Stimulated activated CD4-positive, alpha-beta T cell treated with anti-CD3 and anti-CD28 coated beads, Interleukin-15, amount 100 ng/mL, for 24 hours (primary cell): ENCODE measurements at regions not wholly inside any gene's neighbourhood (a gene's known extent, or its start where the extent isn't known, plus 50 kb on each side); places are given as distances from the start of the nearest gene placed in this dataset.
"Not testable (repeated sequence)": the region's sequence is repeated elsewhere in the genome, so short reads cannot be mapped to it uniquely, and the experiment has no call there.

Experiments used
- DNase-seq: peaks from one replicate; pipeline ENCODE4 v3.0.0-alpha.2; 2020

GRCh38 chr10:44168478-44168877 lies 216.4 kb downstream of the CXCL12 start:
- DNase-seq, result no peak

DNA sequence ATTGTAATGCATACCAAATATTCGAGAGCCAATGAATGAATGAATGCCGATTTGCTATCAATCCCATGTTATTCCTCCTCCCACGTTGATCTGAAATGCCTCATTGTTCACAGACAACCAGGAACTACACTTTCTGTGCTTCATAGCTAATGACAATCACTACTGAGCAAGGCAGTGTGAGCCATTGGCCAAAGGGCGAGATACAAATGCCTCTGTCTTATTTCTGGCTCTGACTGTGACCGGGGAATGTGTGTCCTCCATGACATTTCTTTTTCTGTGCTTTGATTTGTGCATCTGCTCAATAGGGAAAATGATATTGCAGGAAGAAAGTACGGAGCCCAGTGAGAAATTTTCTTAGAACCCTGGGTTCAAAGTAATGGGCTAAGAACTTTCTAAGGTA lies 217.1 kb downstream of the CXCL12 start:
- DNase-seq, result no peak

GRCh38 chr10:44166441-44166840 lies 218.5 kb downstream of the CXCL12 start:
- no peak for DNase-seq

DNA sequence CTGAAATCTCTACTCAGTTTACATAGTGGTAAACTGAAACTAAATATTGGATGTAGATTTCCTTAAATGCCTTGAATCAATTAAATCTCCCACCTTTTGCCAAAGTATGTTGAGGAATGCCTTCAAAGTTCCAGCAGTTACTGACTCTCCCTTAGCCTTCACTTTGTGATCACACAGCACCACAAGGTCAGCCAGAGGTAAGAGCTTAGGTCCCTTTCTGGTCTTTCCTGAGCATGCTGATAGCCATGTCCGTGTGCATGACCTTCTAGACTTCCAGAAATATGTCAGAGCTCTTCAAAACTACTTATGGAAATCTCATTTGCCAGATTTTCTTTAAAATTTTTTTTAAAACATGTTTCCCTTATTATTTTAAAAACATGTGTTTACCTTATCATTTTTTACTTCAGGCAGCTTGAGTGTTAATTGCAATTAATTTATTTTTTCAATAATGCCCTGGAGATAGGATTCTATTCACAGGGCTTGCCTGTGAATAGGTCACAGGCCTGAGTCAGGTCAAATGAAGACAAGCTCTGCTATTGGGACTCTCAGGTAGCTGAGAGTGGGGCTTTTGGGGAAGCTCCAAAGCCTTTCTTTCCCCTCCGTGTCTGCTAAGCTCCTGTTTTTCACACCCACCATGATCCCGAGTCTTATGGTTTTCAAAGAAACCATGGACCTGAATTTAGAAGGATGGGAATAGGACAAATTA lies 220.5 kb downstream of the CXCL12 start:
- DNase-seq, result no peak

DNA sequence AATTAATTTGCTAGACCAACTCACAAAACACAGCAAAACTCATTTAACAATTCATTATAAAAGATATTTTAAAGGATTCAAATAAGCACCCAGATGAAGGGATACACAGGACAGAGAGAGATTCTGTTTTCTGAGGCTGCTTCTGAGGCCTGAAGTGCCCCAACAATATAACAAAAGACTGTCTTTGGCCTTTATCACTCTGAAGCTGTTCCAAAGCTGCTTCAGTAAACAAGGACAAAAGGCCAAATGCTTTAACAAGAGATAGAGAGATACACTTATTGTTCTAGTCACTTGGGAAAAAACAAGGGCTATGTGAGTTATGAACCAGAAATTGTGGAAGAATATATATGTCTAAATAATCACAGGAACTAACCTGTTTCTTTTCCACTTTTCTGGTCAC lies 223.7 kb downstream of the CXCL12 start:
- DNase-seq, result no peak

DNA sequence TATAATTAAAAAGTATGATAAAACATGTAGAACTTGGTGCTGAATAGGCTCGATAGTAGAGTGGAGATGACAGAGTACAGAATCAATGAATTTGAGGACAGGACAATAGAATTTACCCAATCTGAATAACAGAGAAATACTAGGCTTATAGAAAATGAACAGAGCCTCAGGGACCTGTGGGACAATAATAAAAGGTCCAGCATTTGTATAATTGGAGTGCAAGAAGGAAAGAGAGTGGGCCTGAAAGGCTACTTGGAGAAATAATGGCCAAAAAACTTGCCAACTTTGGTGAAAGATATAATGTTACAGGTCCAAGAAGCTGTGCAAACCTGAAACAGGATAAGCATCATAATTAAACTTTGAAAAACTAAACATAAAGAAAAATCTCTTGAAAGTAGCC lies 227.3 kb downstream of the CXCL12 start:
- DNase-seq, result no peak

- DNase-seq, result no peak
Observed at GRCh38 chr10:44154956-44155355, 229.9 kb downstream of the CXCL12 start.

DNA sequence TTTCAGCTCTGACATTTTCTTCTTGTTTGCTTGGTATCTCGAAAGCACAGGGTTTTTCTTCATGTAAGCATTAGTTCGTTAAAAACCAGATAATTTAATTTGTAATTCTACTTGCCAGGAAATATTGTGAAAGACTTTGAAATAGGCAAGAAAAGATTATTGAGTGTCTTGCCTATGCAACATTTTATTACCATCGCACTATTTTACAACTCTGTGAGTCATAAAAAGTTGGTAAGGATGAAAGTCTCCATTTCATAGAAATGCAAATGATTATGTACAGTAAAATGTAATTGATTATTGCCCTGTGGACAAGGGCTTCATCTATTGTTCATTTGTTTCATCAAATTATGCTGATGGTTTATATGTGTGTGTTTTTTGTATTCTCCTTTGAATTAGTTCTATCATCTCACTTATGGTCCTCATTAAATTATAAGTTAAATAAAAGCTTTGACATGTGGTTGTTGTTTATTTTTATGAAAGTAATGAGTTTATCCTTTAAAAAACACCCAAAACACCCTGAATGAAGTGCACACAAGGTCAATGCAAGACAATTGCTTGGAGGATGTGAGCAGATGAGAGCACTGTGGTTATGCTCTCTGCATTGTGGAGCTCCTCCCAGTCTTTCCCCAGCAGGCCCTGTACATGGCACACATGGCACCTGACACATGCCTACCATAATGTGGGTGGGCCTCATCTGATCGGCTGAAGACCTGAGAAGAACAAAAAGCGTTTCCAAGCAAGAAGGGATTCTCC lies 230.8 kb downstream of the CXCL12 start:
- DNase-seq, result no peak

- DNase-seq, result no peak
Observed at GRCh38 chr10:44143556-44143955, 241.3 kb downstream of the CXCL12 start.

GRCh38 chr10:44132361-44133289 lies 252.3 kb downstream of the CXCL12 start:
- no peak for DNase-seq

DNA sequence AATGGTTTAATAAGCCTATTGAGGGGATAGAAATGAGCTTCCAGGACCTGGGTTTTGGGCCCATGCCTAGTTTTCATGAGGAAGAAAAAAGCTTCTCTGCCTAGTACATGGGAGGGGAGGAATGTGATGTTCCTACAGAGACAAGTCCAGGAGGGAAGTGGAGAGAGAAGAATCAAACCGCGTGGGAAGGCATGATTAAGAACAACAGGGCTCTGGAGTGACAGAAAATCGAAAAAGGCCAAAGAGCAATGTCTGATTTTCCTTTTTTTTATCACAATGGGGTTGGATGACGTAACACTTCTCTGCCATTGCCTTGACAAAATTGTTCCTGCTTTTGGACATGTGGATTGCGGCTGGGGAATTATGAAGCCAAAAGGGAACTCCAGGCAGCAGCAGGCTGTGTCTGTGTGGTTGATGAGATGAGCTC lies 258.6 kb downstream of the CXCL12 start:
- no peak for DNase-seq

- DNase-seq, result no peak
Observed at GRCh38 chr10:44125879-44126278, 259.0 kb downstream of the CXCL12 start.

- DNase-seq, result no peak
Observed at GRCh38 chr10:44118500-44118899, 266.4 kb downstream of the CXCL12 start.

DNA sequence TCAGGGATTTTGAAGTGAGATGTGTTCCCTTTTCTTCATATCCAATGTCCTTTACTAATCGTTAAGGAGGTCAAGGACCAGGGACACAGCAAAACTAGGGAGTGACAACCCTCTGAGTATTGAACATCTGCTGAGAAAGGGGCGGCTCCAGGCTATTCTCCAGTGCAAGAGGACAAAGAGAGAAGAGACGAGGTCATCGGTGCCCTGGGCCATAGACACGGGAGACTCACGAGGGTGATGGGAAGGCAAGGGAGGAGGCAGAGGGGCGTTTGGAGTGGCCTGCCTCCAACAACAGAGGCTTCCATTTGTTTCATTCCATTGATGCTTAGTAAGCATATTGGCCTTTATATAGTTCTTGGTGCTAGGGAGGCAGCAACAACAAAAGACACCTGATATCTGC lies 268.4 kb downstream of the CXCL12 start:
- no peak for DNase-seq

DNA sequence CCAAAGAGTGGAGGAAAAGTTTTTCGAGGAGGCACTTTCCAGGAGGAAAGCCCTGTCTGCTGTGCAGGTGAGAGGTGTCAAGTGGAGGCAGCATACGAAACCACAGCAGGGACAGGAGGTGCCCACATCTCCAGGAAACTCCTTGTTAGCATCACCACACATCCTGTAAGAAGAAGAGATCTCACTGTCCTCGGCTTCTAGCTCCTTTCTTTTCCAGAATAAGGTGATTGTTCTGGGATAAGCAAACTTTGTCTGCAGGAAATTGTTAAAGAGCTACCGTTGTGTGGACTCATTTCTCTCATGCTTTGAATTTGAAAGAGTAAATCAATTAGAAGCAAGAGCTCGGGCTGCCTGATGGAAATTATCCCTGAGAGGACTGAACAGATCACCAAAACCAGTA lies 269.4 kb downstream of the CXCL12 start:
- DNase-seq, result no peak

DNA sequence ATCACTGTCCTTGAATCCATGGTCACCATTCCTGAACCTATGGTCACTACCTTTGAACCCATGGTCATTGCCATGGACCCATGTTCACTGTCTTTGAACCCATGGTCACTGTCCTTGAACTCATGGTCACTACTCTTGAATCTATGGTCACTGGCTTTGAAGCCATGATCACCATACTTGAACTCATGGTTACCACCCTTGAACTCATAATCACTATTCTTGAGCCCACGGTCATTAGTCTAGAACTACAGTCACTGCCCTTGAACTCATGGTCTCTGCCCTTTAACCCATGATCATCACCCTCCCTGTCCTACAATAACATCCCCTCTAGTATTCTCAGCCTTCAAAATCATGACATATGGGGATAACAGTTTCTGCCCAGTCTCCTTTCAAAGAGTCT lies 270.5 kb downstream of the CXCL12 start:
- DNase-seq, result no peak

DNA sequence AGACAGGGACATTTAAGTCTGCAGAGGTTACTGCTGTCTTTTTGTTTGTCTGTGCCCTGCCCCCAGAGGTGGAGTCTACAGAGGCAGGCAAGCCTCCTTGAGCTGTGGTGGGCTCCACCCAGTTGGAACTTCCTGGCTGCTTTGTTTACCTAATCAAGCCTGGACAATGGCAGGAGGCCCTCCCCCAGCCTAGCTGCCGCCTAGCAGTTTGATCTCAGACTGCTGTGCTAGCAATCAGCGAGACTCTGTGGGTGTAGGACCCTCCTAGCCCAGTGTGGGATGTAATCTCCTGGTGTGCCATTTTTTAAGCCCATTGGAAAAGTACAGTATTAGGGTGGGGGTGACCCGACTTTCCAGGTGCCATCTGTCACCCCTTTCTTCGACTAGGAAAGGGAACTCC lies 272.6 kb downstream of the CXCL12 start:
- DNase-seq, result not testable (repeated sequence)

- DNase-seq, result no peak
Observed at GRCh38 chr10:44105696-44106095, 279.2 kb downstream of the CXCL12 start.

DNA sequence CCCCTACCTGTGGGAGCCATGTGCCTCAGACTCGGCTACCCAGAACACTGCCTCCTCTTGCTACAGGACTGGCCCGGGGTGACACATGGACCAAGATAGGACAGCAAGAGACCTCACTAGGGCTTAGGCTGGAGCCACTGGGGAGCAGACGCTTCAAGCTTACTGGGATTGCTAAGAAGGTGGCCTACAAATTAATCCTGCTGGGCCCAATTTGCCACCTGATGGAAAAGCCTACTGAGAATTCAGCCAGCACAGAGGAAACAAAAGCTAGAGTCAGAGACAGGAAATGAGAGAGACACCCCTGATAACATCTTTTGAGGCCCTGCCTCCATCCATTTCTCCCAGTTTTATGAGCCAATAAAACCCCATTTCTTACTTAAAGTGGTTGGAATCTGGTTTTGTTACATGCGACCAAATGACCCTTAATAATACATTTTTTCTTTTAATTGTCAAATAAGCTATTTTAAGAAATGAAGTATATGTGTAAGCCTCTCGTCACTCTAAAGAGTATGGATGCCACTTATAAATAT lies 282.1 kb downstream of the CXCL12 start:
- DNase-seq, result no peak

DNA sequence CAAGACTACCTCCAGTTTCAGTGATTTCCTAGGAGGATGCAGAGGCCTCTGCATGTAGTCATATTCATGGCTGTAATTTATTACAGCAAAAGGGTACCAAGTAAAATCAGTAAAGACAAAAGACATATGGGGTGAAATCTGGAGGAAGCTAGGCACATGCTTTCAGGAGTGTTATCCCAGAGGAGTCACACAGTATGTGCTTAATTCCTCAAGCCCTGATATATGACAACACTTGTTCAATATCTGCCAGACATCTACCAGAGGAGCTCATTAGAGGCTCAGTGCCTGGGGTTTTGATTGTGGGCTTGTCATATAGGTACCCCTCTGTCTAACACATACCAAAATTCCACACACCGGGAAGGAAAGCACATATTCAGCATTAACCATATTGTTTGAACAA lies 283.8 kb downstream of the CXCL12 start:
- DNase-seq, result no peak

DNA sequence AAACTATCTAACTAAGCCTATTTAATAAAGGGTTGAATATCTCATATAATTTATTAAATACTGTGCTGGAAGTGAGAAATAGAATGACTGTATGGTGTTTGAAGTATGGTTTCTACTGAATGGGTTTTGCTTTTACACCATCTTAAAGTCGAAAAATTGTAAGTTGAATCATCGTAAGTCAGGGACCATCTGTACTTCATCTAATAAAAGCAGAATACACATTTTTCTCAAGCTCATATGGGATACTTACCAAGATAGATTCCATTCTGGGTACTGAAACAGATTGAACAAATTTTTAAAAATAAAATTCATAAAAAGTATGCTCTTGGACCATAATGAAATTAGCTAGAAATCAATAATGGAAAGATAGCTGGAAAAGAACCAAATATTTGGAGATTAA lies 285.4 kb downstream of the CXCL12 start:
- DNase-seq, result no peak

DNA sequence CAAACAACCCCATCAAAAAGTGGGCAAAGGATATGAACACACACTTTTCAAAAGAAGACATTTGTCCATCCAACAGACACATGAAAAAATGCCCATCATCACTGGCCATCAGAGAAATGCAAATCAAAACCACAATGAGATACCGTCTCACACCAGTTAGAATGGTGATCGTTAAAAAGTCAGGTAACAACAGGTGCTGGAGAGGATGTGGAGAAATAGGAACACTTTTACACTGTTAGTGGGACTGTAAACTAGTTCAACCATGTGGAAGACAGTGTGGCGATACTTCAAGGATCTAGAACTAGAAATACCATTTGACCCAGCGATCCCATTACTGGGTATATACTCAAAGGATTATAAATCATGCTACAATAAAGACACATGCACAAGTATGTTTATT lies 288.7 kb downstream of the CXCL12 start:
- DNase-seq, result not testable (repeated sequence)

DNA sequence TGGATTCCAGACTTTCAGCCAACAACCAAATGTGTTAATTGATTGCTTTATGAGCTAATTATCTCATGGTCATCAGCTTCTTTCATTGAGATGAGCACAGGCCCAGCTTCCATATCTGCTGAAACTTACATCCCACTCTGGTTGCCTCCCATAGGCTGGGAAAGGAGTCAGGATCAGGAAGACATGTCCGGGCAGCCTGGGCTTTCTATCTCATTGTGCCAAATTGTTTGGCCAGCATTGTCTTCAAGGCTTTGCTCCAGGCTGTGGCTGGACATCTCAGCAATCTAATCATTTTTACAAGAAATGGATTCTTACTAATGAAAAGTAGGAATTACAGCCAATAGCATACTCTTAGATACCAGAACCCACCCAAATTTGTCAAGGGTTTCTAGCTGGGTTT lies 295.2 kb downstream of the CXCL12 start:
- DNase-seq, result no peak
